Keratinocyte (primary cell): ENCODE measurements at regions not wholly inside any gene's neighbourhood (a gene's known extent, or its start where the extent isn't known, plus 50 kb on each side); places are given as distances from the start of the nearest gene placed in this dataset.

ENCODE experiments used
- DNase-seq: peaks from one replicate; pipeline ENCODE4 v3.0.0-alpha.2; 2011; ENCODE audit warnings: low read depth, missing footprints, low spot score
- FAIRE-seq: peaks from 2 replicates; lab custom pipeline; 2011; peaks lifted over from hg19 to GRCh38; lab: Jason Lieb, UNC
- H2AFZ ChIP-seq: 2 replicates; pipeline ENCODE4 v1.6.0; 2012; ENCODE audit warnings: low read length, control low read depth, inconsistent platforms; ENCODE audit not compliant: control insufficient read depth
- H3K27ac ChIP-seq: 2 replicates; pipeline ENCODE4 v1.5.1; 2011; ENCODE audit warnings: low read length; ENCODE audit not compliant: control insufficient read depth, insufficient read depth
- H3K27me3 ChIP-seq: 3 replicates; pipeline ENCODE4 v1.6.0; 2011; ENCODE audit warnings: low read length; ENCODE audit not compliant: control insufficient read depth, insufficient read depth; ENCODE audit errors: extremely low read depth
- H3K36me3 ChIP-seq, 2 experiments: 2 replicates in 1 of 2; 3 replicates in 1 of 2; pipeline ENCODE4 v1.5.1; 2011; ENCODE audit warnings: low read length in 2 of 2, mild to moderate bottlenecking in 1 of 2; ENCODE audit not compliant: control insufficient read depth in 2 of 2, insufficient read depth in 2 of 2; ENCODE audit errors: extremely low read depth in 1 of 2
- H3K4me1 ChIP-seq: 3 replicates; pipeline ENCODE4 v1.5.1; 2011; ENCODE audit warnings: low read length; ENCODE audit not compliant: control insufficient read depth, insufficient read depth; ENCODE audit errors: extremely low read depth
- H3K4me2 ChIP-seq: 3 replicates; pipeline ENCODE4 v1.6.0; 2011; ENCODE audit warnings: low read depth, low read length; ENCODE audit not compliant: control insufficient read depth, insufficient read depth; ENCODE audit errors: extremely low read depth
- H3K4me3 ChIP-seq, 3 experiments: fragments of 200-600 bp in 1 of 3; sonication (generic) in 1 of 3; 2 replicates in 2 of 3; 3 replicates in 1 of 3; pipeline ENCODE4 v1.5.1; 2011 to 2016; ENCODE audit warnings: low read length in 3 of 3, mild to moderate bottlenecking in 3 of 3, control low read depth in 2 of 3, inconsistent platforms in 1 of 3, low read depth in 1 of 3, mixed read lengths in 1 of 3, mixed run types in 1 of 3, moderate library complexity in 1 of 3; ENCODE audit not compliant: control insufficient read depth in 2 of 3, insufficient read depth in 2 of 3; ENCODE audit errors: extremely low read depth in 1 of 3
- H3K79me2 ChIP-seq: 2 replicates; pipeline ENCODE4 v1.6.0; 2012; ENCODE audit warnings: low read length; ENCODE audit not compliant: control insufficient read depth, insufficient read depth
- H3K9ac ChIP-seq: 3 replicates; pipeline ENCODE4 v1.6.0; 2011; ENCODE audit warnings: low read length; ENCODE audit not compliant: control insufficient read depth, insufficient read depth; ENCODE audit errors: extremely low read depth
- H3K9me1 ChIP-seq: 3 replicates; pipeline ENCODE4 v1.6.0; 2011; ENCODE audit warnings: low read length; ENCODE audit not compliant: control insufficient read depth, insufficient read depth; ENCODE audit errors: extremely low read depth
- H3K9me3 ChIP-seq: 2 replicates; pipeline ENCODE4 v1.5.1; 2012; ENCODE audit warnings: low read depth, low read length; ENCODE audit not compliant: control insufficient read depth
- H4K20me1 ChIP-seq: 3 replicates; pipeline ENCODE4 v1.6.0; 2011; ENCODE audit warnings: low read length; ENCODE audit not compliant: control insufficient read depth, insufficient read depth; ENCODE audit errors: extremely low read depth
- EZH2 ChIP-seq: IDR thresholded peaks from one replicate; pipeline ENCODE4 v1.6.1; 2012; ENCODE audit warnings: inconsistent platforms, mild to moderate bottlenecking, low read length, moderate library complexity
- dilution Hi-C: fragments of 300-500 bp; cut with MboI; formaldehyde crosslinking; loops from one replicate; pipeline ENCODE4 v1.7.0; 2020; ENCODE audit warnings: low sequenced_read_pairs; ENCODE audit not compliant: extremely low pct_ligation_motif_present
- TF ChIP-seq, protein P1 (sequence below), 3 experiments: IDR thresholded peaks in 1 of 3; conservative IDR thresholded peaks in 1 of 3; optimal IDR thresholded peaks in 1 of 3; 2 replicates in 2 of 3; 3 replicates in 1 of 3; pipeline versions ENCODE3 to v1.5.1; 2011; ENCODE audit warnings: low read length in 3 of 3, mild to moderate bottlenecking in 3 of 3, moderate library complexity in 2 of 3, control low read depth in 1 of 3, inconsistent platforms in 1 of 3; ENCODE audit not compliant: insufficient read depth in 2 of 3; ENCODE audit errors: extremely low read depth in 1 of 3

DNA sequence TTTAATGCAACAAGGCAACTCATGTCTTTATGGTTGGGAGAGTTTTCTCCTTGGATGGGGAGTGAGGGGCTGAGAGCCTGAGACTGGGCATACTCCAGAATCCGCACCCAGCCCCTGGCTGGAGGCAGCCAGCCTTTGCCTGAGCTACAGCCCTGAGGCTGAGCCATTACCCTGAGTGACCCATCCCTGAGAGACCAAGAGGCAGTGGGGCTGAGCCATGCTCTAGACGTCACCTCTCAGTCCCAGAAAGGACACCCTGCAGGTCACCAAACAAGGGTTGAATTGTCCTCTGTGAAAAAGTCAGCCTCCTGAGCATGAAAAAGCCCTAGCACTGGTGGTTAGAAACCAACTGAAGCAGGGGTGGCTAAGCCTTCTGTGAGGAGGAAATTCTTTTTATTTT lies 151.2 kb upstream of the GATB start:
- FAIRE-seq (no peak), DNase-seq (no peak)
- no peaks in the 10 kb centered on the region for H4K20me1 ChIP-seq
- dilution Hi-C loops: no loop called here
- no peak overlapping the region for H3K4me2 ChIP-seq
- no peak overlapping the region for H3K9ac ChIP-seq
- TF ChIP-seq EZH2: no peak
- TF ChIP-seq, protein P1, sequence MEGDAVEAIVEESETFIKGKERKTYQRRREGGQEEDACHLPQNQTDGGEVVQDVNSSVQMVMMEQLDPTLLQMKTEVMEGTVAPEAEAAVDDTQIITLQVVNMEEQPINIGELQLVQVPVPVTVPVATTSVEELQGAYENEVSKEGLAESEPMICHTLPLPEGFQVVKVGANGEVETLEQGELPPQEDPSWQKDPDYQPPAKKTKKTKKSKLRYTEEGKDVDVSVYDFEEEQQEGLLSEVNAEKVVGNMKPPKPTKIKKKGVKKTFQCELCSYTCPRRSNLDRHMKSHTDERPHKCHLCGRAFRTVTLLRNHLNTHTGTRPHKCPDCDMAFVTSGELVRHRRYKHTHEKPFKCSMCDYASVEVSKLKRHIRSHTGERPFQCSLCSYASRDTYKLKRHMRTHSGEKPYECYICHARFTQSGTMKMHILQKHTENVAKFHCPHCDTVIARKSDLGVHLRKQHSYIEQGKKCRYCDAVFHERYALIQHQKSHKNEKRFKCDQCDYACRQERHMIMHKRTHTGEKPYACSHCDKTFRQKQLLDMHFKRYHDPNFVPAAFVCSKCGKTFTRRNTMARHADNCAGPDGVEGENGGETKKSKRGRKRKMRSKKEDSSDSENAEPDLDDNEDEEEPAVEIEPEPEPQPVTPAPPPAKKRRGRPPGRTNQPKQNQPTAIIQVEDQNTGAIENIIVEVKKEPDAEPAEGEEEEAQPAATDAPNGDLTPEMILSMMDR (optimal IDR thresholded peaks at IDR 0.05 in 1 of 3, IDR thresholded peaks at IDR 0.05 in 1 of 3, conservative IDR thresholded peaks at IDR 0.05 in 1 of 3; ENCODE audit: extremely low read depth in 1 of 3, insufficient read depth in 2 of 3, low read length in 3 of 3): no peak
- H3K27me3 ChIP-seq: peaks cover 2% of the 10 kb centered on the region
- H2AFZ ChIP-seq: no peak overlapping the region
- H3K4me3 ChIP-seq: no peak overlapping the region
- H3K9me3 ChIP-seq: no peaks in the 10 kb centered on the region
- H3K4me1 ChIP-seq: no peaks in the 10 kb centered on the region
- H3K36me3 ChIP-seq: no peaks in the 10 kb centered on the region
- H3K27ac ChIP-seq: no peak overlapping the region
- no peaks in the 10 kb centered on the region for H3K79me2 ChIP-seq
- no peaks in the 10 kb centered on the region for H3K9me1 ChIP-seq

DNA sequence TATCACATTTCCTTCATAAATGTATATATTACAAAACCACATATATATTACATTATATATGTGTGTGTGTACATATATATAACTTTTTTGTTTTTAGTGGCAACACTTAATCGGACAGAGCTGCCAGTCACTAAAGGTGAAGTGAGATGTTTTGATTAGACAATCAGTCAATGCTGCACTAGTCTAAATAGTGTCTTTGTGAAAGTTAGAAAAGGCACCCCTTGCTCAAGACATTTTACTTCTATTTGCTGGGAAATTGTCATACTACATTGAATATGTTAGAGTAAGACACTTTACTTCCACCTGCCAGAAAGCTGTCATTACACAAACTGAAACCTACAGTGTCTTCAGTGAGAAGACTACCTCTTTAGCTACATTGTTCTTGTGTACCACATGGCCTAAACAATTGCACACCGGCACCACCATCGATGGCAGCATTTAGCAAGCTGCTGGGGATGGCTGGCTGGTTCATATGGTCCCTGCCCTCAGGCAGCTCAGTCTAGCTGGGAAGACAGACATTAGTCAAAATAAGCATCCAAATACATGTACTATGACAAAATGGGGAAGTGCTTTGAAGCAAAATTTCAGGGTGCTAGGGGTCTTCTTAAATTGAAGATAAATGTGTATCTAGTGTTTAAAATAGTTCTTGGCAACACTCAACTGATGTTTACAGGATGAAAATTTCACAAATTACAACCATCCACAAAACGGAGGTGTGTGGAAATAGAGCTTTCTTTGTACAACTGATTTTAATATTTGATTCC lies 148.1 kb upstream of the GATB start:
- Histone ChIP-seq H2AFZ (no peak overlapping the region), H3K79me2 (no peaks in the 10 kb centered on the region), H3K9ac (no peak overlapping the region), H3K4me2 (no peak overlapping the region), H3K36me3 (no peaks in the 10 kb centered on the region), H3K9me1 (no peaks in the 10 kb centered on the region), H3K4me3 (no peak overlapping the region), H3K27me3 (peaks cover 2% of the 10 kb centered on the region), H4K20me1 (no peaks in the 10 kb centered on the region), H3K4me1 (no peaks in the 10 kb centered on the region), H3K27ac (no peak overlapping the region), H3K9me3 (no peaks in the 10 kb centered on the region)
- TF ChIP-seq EZH2: no peak
- TF ChIP-seq, protein P1 (optimal IDR thresholded peaks at IDR 0.05 in 1 of 3, IDR thresholded peaks at IDR 0.05 in 1 of 3, conservative IDR thresholded peaks at IDR 0.05 in 1 of 3; ENCODE audit: extremely low read depth in 1 of 3, insufficient read depth in 2 of 3, low read length in 3 of 3): no peak
- no peak for DNase-seq
- dilution Hi-C loops: no loop called here
- FAIRE-seq: no peak
